ENCODE measurements at regions not wholly inside any gene's neighbourhood (a gene's known extent, or its start where the extent isn't known, plus 50 kb on each side); places are given as distances from the start of the nearest gene placed in this dataset.

GRCh38 chr9:761176-761792 is 80.2 kb upstream of the DMRT1 start:
- DNase-seq (ENCODE audit: low read depth, low spot score) (no peak), ATAC-seq (no peak), FAIRE-seq (no peak)
- CTCF ChIA-PET = interaction anchor here (1.6 kb wide), 1 partner anchor 22 kb away, joined by 3 read pairs; no protein-coding TSS in a partner anchor
- Histone ChIP-seq H3K27ac (ENCODE audit: control insufficient read depth, insufficient read depth) (no peak overlapping the region), H3K9me3 (replicated peaks; ENCODE audit: control insufficient read depth, insufficient read depth, low read length) (no peaks in the 10 kb centered on the region), H3K4me3 (no peak overlapping the region), H3K4me1 (ENCODE audit: control insufficient read depth, insufficient read depth, low read length) (no peaks in the 10 kb centered on the region), H3K36me3 (ENCODE audit: control insufficient read depth in 2 of 2, insufficient read depth in 2 of 2, low read length in 1 of 2) (no peaks in the 10 kb centered on the region), H2AFZ (ENCODE audit: control insufficient read depth, low read depth, low read length) (no peak overlapping the region), H3K27me3 (replicated peaks in 1 of 2; ENCODE audit: control insufficient read depth in 2 of 2, insufficient read depth in 2 of 2, low read length in 1 of 2) (peaks cover 0 to 1% of the 10 kb centered on the region in 2 experiments; a peak in 2 of 4 replicates), H3K9ac (ENCODE audit: control insufficient read depth, insufficient read depth, low read length) (no peak overlapping the region), H3K79me2 (ENCODE audit: control insufficient read depth, insufficient read depth, low read length) (no peaks in the 10 kb centered on the region), H4K20me1 (ENCODE audit: control insufficient read depth, insufficient read depth) (no peaks in the 10 kb centered on the region), H3K4me2 (ENCODE audit: control insufficient read depth, insufficient read depth) (no peak overlapping the region)
- intact Hi-C loops (cut with micrococcal nuclease; ENCODE audit: unreplicated experiment) = no loop called here
- POLR2A ChIA-PET = no interaction called here
- BruUV-seq (replicated peaks) = no TSS peak
- SMC1A ChIA-PET (ENCODE audit: uncharacterized antibody, unreplicated experiment) = interaction anchor here (1.8 kb wide), 1 partner anchor 10 kb away, joined by 4 read pairs; no protein-coding TSS in a partner anchor
- RAD21 ChIA-PET (ENCODE audit: unreplicated experiment) = no interaction called here
- 67% methylated on average over 7 of the region's 7 CpGs for WGBS (ENCODE audit: insufficient coverage, insufficient replicate concordance, low lambda C conversion rate, missing lambda C conversion rate)
- in situ Hi-C loops (cut with MboI) = no loop called here
- TF ChIP-seq BMI1 (IDR thresholded peaks at IDR 0.05; ENCODE audit: borderline replicate concordance) = no peak
- no peak for TF ChIP-seq SKIL (IDR thresholded peaks at IDR 0.05; ENCODE audit: low read depth, poor library complexity, severe bottlenecking)
- TF ChIP-seq NRF1 (conservative IDR thresholded peaks at IDR 0.05; ENCODE audit: low read depth, low read length) = no peak
- no peak for TF ChIP-seq SUPT20H (IDR thresholded peaks at IDR 0.05; ENCODE audit: borderline replicate concordance, control insufficient read depth, low read depth, low read length)
- no peak for TF ChIP-seq POLR2AphosphoS2 (IDR thresholded peaks at IDR 0.05; ENCODE audit: low read depth, low read length)
- no peak for TF ChIP-seq IKZF1 (conservative IDR thresholded peaks at IDR 0.05)
- TF ChIP-seq IRF5 (IDR thresholded peaks at IDR 0.05; ENCODE audit: borderline replicate concordance) = no peak
- no peak for TF ChIP-seq TCF7 (IDR thresholded peaks at IDR 0.05; ENCODE audit: borderline replicate concordance)
- TF ChIP-seq ATF7 (IDR thresholded peaks at IDR 0.05; ENCODE audit: low read depth) = no peak
- TF ChIP-seq ZNF687 (IDR thresholded peaks at IDR 0.05) = no peak
- TF ChIP-seq HSF1 (IDR thresholded peaks at IDR 0.05; ENCODE audit: low read depth, low read length) = no peak
- no peak for TF ChIP-seq BCL11A (IDR thresholded peaks at IDR 0.05; ENCODE audit: low read depth, low read length)
- TF ChIP-seq PBX3 (IDR thresholded peaks at IDR 0.05; ENCODE audit: insufficient replicate concordance, low read depth, low read length) = no peak
- no peak for TF ChIP-seq MTA2 (IDR thresholded peaks at IDR 0.05; ENCODE audit: low read depth)

Measured in GM12878 (cell line).